Activated CD4-positive, alpha-beta memory T cell treated with anti-CD3 and anti-CD28 coated beads for 36 hours (primary cell): ENCODE measurements at regions not wholly inside any gene's neighbourhood (a gene's known extent, or its start where the extent isn't known, plus 50 kb on each side); places are given as distances from the start of the nearest gene placed in this dataset.
"Not testable (repeated sequence)": the region's sequence is repeated elsewhere in the genome, so short reads cannot be mapped to it uniquely, and the experiment has no call there.

Source experiments
- CTCF ChIA-PET: fragments of 350-600 bp; sonication (Branson Sonifier 250); formaldehyde crosslinking; loops from one replicate; lab custom pipeline; 2021; ENCODE audit warnings: antibody characterized with exemption, inconsistent platforms; lab: Charles Lee
- POLR2A ChIA-PET: fragments of 350-600 bp; sonication (Branson Sonifier 250); formaldehyde crosslinking; loops from one replicate; lab custom pipeline; 2021; ENCODE audit warnings: antibody characterized with exemption; lab: Charles Lee
- DNase-seq: peaks from one replicate; pipeline ENCODE4 v3.0.0-alpha.2; 2020
- H3K27ac Mint-ChIP-seq: one replicate; pipeline ENCODE4 v1.8.0; 2021; ENCODE audit warnings: mixed read lengths
- H3K27me3 Mint-ChIP-seq: one replicate; pipeline ENCODE4 v1.8.0; 2021; ENCODE audit warnings: mixed read lengths
- H3K36me3 Mint-ChIP-seq: one replicate; pipeline ENCODE4 v1.8.0; 2021; ENCODE audit warnings: mixed read lengths
- H3K4me1 Mint-ChIP-seq: one replicate; pipeline ENCODE4 v1.8.0; 2021; ENCODE audit warnings: low read depth, mixed read lengths
- H3K4me3 Mint-ChIP-seq: one replicate; pipeline ENCODE4 v1.8.0; 2021; ENCODE audit warnings: mild to moderate bottlenecking, mixed read lengths
- H3K9me3 Mint-ChIP-seq: one replicate; pipeline ENCODE4 v1.8.0; 2021; ENCODE audit warnings: mixed read lengths
- intact Hi-C: fragments of 100-400 bp; cut with micrococcal nuclease; formaldehyde crosslinking; loops from one replicate; pipeline ENCODE4 v1.15.1; 2023

DNA sequence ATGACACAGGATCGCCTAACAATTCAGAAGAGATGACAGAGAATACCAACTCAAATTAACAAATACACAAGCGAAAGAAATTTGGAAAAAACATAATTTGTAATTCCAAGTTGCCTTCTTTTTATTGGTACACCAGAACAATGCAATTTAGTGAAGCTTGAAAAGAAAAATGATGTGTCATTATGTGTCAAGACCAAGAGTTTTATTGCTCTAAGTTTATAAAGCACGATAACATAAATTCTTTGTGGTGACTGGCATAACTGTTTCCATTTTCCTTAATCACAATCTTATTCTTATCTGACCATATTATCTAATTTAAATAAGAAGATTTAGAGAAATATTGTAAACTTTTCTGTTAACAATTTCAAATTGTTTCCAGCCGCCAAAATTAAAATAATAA lies 273.2 kb upstream of the TECRL start:
- DNase-seq: no peak
- no peaks in the 10 kb centered on the region for H3K27me3 Mint-ChIP-seq
- no peak overlapping the region for H3K4me3 Mint-ChIP-seq
- no peak overlapping the region for H3K27ac Mint-ChIP-seq
- POLR2A ChIA-PET: no interaction called here
- no peaks in the 10 kb centered on the region for H3K36me3 Mint-ChIP-seq
- intact Hi-C loops: no loop called here
- CTCF ChIA-PET: no interaction called here
- H3K9me3 Mint-ChIP-seq: peaks cover 9% of the 10 kb centered on the region
- no peaks in the 10 kb centered on the region for H3K4me1 Mint-ChIP-seq

DNA sequence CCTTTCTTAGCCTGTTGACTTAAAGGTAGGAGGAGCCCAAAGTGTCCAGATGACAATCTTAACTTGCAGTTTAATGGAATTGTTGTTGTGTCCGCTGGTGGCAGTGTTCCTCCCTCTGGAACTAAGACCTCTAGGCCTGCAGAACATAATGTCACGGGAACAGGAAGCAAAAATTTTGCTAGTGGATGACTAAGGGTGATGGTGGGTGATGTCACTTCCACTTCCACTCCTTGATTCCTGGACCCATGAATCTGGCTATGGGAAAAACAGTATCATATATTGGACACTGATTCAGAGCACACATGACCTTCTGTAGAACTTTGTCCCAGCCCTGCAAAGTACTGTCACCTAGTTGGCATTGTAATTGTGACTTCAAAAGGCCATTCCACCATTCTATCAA lies 263.9 kb upstream of the TECRL start:
- H3K4me3 Mint-ChIP-seq, DNase-seq, H3K4me1 Mint-ChIP-seq, H3K36me3 Mint-ChIP-seq, POLR2A ChIA-PET, intact Hi-C loops, H3K27ac Mint-ChIP-seq, CTCF ChIA-PET, H3K27me3 Mint-ChIP-seq: not testable (repeated sequence)
- peaks cover 22% of the 10 kb centered on the region for H3K9me3 Mint-ChIP-seq

DNA sequence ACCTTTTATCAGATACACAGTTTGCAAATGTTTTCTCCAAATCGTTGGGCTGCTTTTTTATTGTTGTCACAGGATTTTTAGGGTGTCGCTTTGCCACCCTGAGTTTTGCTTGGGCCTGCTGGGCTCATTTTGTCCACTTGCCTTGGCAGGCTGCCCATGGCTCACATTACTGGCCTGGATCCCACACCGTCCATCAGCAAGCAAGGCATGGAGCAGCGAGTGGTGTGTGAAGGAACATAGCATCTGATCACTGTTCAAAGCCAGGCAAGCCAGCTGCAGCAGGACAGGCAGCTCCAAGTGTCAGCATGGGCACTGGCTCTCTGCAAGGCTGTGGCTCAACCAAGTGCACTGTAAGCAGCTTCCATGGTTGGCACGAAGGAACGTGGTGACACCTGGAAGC lies 261.4 kb upstream of the TECRL start:
- Mint-ChIP-seq H3K9me3 (peaks cover 13% of the 10 kb centered on the region), H3K36me3 (no peaks in the 10 kb centered on the region), H3K4me3 (no peak overlapping the region), H3K4me1 (no peaks in the 10 kb centered on the region), H3K27me3 (no peaks in the 10 kb centered on the region), H3K27ac (no peak overlapping the region)
- CTCF ChIA-PET: no interaction called here
- POLR2A ChIA-PET: no interaction called here
- no peak for DNase-seq
- intact Hi-C loops: no loop called here

DNA sequence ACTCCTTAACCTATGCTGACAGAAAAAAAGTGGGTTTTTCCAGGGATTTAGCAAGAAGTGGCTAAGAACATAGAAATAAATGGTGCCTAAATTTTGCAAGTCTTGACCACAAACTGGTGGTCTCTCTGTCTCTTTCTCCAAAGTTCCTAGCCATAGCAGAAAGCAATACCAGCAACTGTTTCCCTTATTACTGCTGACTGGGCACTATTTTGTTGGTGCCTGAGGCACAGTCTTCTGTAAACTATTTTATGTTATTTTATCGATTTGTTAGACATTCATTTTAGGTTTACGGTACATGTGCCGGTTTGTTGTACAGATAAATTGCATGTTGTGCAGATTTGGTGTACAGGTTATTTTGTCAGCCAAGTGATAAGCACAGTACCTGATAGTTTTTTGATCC lies 234.6 kb upstream of the TECRL start:
- H3K36me3 Mint-ChIP-seq: no peaks in the 10 kb centered on the region
- no peak overlapping the region for H3K4me3 Mint-ChIP-seq
- CTCF ChIA-PET: no interaction called here
- H3K9me3 Mint-ChIP-seq: peaks cover 3% of the 10 kb centered on the region
- POLR2A ChIA-PET: no interaction called here
- no peaks in the 10 kb centered on the region for H3K27me3 Mint-ChIP-seq
- no peak overlapping the region for H3K27ac Mint-ChIP-seq
- intact Hi-C loops: no loop called here
- DNase-seq: no peak
- no peaks in the 10 kb centered on the region for H3K4me1 Mint-ChIP-seq

DNA sequence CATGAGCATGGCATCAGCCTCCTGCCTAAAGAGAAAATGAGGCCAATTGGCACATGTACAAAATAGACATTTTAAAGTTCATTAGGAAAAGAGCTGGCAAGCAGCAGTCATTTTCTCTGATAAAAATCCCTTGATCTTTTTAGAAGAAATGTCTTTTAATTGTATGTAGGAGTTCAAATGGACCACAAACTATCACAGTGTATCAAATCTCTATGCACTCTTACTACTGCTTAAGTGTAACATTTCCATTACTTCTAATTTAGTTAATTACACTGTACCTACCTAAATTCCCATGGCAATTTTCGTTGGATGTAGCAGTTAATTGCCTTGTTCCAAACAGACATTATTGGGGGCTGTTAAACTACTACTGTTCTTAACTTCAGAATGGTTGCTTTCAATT lies 233.7 kb upstream of the TECRL start:
- Mint-ChIP-seq H3K27ac (no peak overlapping the region), H3K36me3 (no peaks in the 10 kb centered on the region), H3K9me3 (no peaks in the 10 kb centered on the region), H3K4me1 (no peaks in the 10 kb centered on the region), H3K4me3 (no peak overlapping the region), H3K27me3 (no peaks in the 10 kb centered on the region)
- ChIA-PET POLR2A (no interaction called here), CTCF (no interaction called here)
- intact Hi-C loops: no loop called here
- DNase-seq: no peak

DNA sequence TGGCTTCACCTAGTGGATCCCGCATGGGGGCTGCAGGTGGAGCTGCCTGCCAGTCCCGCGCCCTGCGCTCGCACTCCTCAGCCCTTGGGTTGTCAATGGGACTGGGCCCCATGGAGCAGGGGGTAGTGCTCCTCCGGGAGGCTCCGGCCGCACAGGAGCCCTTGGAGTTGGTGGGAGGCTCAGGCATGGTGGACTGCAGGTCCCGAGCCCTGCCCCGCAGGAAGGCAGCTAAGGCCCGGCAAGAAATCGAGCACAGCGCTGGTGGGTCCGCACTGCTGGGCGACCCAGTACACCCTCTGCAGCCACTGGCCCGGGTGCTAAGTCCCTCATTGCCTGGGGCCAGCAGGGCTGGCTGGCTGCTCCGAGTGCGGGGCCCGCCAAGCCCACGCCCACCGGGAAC lies 231.2 kb upstream of the TECRL start:
- intact Hi-C loops, H3K9me3 Mint-ChIP-seq, POLR2A ChIA-PET, H3K4me3 Mint-ChIP-seq, H3K36me3 Mint-ChIP-seq, CTCF ChIA-PET, H3K27me3 Mint-ChIP-seq, H3K27ac Mint-ChIP-seq, H3K4me1 Mint-ChIP-seq, DNase-seq: not testable (repeated sequence)

DNA sequence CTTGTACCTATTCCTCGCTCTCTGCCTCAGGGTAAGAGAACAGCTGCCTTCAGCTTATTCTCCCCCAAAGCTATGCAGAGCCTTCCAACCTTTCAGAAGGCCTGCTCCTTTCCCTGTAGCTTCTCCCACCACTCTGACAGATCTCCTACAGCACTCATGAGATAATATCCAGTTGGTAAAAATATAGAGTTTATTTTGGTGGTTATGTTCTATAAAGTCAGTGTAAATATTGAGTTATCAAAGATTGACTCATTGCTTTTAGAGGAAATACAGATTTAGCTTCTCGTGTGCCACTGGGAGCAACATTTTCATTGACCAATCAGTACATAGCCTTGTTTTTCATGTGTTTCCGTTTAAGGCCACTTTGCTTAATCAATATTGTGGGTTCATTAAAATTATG lies 216.2 kb upstream of the TECRL start:
- Mint-ChIP-seq H3K27me3 (no peaks in the 10 kb centered on the region), H3K27ac (no peak overlapping the region), H3K36me3 (no peaks in the 10 kb centered on the region), H3K4me3 (no peak overlapping the region), H3K4me1 (no peaks in the 10 kb centered on the region), H3K9me3 (peaks cover 8% of the 10 kb centered on the region)
- intact Hi-C loops: no loop called here
- DNase-seq: no peak
- ChIA-PET POLR2A (no interaction called here), CTCF (no interaction called here)

DNA sequence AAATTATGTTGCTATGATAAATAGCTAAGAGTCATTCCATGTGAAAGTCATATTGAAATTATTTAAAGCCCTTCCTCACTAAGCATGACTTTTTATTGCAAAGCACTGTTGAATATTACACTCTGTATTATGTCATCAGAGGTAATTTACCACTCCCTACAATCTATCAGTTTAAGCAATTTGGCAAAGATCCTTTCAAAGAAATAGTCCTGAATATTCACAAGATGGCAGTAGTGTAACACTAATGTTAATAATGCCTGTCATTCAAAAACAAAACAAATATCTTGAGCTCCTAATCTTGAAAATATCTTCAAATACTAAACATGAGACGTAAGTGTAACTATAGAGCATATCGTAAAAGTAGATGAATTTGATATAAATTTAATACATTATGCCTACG lies 208.6 kb upstream of the TECRL start:
- H3K36me3 Mint-ChIP-seq: no peaks in the 10 kb centered on the region
- POLR2A ChIA-PET: no interaction called here
- no peaks in the 10 kb centered on the region for H3K27me3 Mint-ChIP-seq
- intact Hi-C loops: no loop called here
- H3K9me3 Mint-ChIP-seq: no peaks in the 10 kb centered on the region
- H3K4me1 Mint-ChIP-seq: no peaks in the 10 kb centered on the region
- CTCF ChIA-PET: no interaction called here
- no peak for DNase-seq
- no peak overlapping the region for H3K4me3 Mint-ChIP-seq
- no peak overlapping the region for H3K27ac Mint-ChIP-seq

DNA sequence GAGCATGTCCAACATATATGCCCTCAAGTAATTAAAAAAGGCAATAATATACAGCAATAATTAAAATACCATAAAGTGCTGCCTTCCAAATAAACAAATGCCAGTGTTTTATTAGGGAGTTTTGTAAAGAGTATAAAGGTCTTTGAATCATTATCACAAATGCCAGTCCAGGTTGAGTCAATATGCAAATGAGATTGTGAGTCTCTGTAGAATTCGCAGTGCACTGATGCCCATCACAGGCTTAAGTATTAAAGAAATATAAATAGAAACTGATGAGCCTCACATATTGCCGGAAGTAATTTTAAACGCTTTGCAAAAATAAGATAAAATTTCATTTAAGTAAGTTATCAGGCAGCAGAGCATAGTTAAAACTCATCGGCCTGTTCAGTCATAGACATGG lies 205.0 kb upstream of the TECRL start:
- Mint-ChIP-seq H3K27me3 (no peaks in the 10 kb centered on the region), H3K4me3 (no peak overlapping the region), H3K9me3 (no peaks in the 10 kb centered on the region), H3K4me1 (no peaks in the 10 kb centered on the region), H3K36me3 (no peaks in the 10 kb centered on the region), H3K27ac (no peak overlapping the region)
- POLR2A ChIA-PET: no interaction called here
- CTCF ChIA-PET: no interaction called here
- intact Hi-C loops: no loop called here
- DNase-seq: no peak

DNA sequence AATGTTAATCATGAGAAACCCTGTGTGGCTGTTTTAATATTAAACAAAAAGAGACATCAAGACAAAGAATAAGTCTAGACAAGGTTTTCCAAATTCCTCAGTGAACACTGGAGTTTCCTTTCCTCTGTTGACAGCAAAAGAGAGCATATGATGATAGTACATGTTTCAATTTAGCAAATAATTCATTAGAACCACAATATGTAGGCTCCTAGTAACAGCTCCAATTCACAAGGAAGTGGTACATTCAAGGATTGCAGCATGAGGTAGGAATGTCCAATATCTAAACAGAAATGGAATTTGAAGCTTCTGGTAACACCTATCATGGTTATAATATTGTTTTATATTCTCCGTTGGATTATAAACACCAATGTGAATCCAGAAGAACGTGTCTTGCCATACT lies 203.8 kb upstream of the TECRL start:
- no peaks in the 10 kb centered on the region for H3K27me3 Mint-ChIP-seq
- no peak overlapping the region for H3K4me3 Mint-ChIP-seq
- H3K4me1 Mint-ChIP-seq: no peaks in the 10 kb centered on the region
- H3K36me3 Mint-ChIP-seq: no peaks in the 10 kb centered on the region
- no peaks in the 10 kb centered on the region for H3K9me3 Mint-ChIP-seq
- no peak for DNase-seq
- POLR2A ChIA-PET: no interaction called here
- no peak overlapping the region for H3K27ac Mint-ChIP-seq
- intact Hi-C loops: no loop called here
- CTCF ChIA-PET: no interaction called here

DNA sequence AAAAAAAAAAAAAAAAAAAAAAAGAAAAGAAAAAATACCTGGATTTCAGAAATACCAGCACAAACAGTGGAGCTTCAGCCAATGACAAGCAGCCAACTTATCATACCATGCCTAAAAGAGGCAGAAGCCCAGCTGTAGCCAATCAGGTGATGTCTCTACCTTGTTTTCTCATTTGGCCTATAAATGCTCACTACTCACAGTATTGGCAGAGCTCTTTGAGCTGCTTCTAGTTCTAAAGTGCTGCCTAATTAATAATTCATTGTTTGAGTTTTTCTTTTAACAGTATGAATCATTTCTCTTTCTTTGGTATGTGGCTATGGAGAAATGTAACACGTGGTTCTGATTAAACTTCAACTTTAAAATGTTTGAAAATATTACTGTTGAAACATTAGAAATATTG lies 188.8 kb upstream of the TECRL start:
- no peaks in the 10 kb centered on the region for H3K4me1 Mint-ChIP-seq
- H3K27me3 Mint-ChIP-seq: no peaks in the 10 kb centered on the region
- CTCF ChIA-PET: no interaction called here
- no peaks in the 10 kb centered on the region for H3K36me3 Mint-ChIP-seq
- H3K9me3 Mint-ChIP-seq: peaks cover 2% of the 10 kb centered on the region
- no peak overlapping the region for H3K27ac Mint-ChIP-seq
- H3K4me3 Mint-ChIP-seq: no peak overlapping the region
- POLR2A ChIA-PET: no interaction called here
- DNase-seq: no peak
- intact Hi-C loops: no loop called here

DNA sequence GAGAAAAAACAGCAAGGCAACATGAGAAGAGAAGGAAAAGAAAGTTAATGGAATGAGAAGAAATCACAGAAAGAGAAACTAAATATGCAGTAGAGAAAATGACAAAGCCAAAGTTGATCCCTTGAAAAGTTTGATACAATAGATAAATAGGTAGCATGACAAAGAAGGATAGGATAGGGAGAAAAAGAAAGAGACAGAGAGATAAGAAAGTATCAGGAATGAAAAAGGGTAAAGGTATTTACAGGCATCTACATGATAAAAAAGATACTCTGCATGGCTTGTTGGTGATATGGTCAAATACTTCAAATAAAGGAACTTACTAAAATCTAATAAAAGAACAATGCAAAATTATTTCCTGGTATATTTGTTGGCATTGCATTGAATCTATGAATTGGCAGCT lies 185.5 kb upstream of the TECRL start:
- POLR2A ChIA-PET: no interaction called here
- intact Hi-C loops: no loop called here
- Mint-ChIP-seq H3K27me3 (no peaks in the 10 kb centered on the region), H3K27ac (no peak overlapping the region), H3K36me3 (no peaks in the 10 kb centered on the region), H3K4me3 (no peak overlapping the region), H3K4me1 (no peaks in the 10 kb centered on the region), H3K9me3 (peaks cover 12% of the 10 kb centered on the region)
- DNase-seq: no peak
- CTCF ChIA-PET: no interaction called here

DNA sequence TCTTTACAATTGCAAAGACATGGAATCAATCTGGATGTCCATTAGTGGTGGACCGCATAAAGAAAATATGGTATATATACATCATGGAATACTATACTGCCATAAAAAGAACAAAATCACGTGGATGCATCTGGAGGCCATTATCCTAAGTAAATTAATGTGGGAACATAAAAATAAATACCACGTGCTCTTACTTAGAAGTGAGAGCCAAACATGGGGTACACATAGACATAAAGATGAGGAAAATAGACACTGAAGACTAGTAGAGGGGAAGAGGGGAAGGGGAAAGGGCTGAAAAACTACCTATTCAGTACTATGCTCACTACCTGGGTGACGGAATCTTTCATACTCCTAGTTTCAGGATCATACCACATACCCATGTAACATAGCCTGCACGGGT lies 179.3 kb upstream of the TECRL start:
- Mint-ChIP-seq H3K9me3 (peaks cover 18% of the 10 kb centered on the region), H3K36me3 (no peaks in the 10 kb centered on the region), H3K4me3 (no peak overlapping the region), H3K27ac (no peak overlapping the region), H3K27me3 (no peaks in the 10 kb centered on the region), H3K4me1 (no peaks in the 10 kb centered on the region)
- intact Hi-C loops: no loop called here
- ChIA-PET CTCF (no interaction called here), POLR2A (no interaction called here)
- no peak for DNase-seq
